Keratinocyte (primary cell): ENCODE measurements at regions not wholly inside any gene's neighbourhood (a gene's known extent, or its start where the extent isn't known, plus 50 kb on each side); places are given as distances from the start of the nearest gene placed in this dataset.

Experiments
- DNase-seq: peaks from one replicate; pipeline ENCODE4 v3.0.0-alpha.2; 2011; ENCODE audit warnings: low read depth, missing footprints, low spot score
- FAIRE-seq: peaks from 2 replicates; lab custom pipeline; 2011; peaks lifted over from hg19 to GRCh38; lab: Jason Lieb, UNC
- H2AFZ ChIP-seq: 2 replicates; pipeline ENCODE4 v1.6.0; 2012; ENCODE audit warnings: low read length, control low read depth, inconsistent platforms; ENCODE audit not compliant: control insufficient read depth
- H3K27ac ChIP-seq: 2 replicates; pipeline ENCODE4 v1.5.1; 2011; ENCODE audit warnings: low read length; ENCODE audit not compliant: control insufficient read depth, insufficient read depth
- H3K27me3 ChIP-seq: 3 replicates; pipeline ENCODE4 v1.6.0; 2011; ENCODE audit warnings: low read length; ENCODE audit not compliant: control insufficient read depth, insufficient read depth; ENCODE audit errors: extremely low read depth
- H3K36me3 ChIP-seq, 2 experiments: 2 replicates in 1 of 2; 3 replicates in 1 of 2; pipeline ENCODE4 v1.5.1; 2011; ENCODE audit warnings: low read length in 2 of 2, mild to moderate bottlenecking in 1 of 2; ENCODE audit not compliant: control insufficient read depth in 2 of 2, insufficient read depth in 2 of 2; ENCODE audit errors: extremely low read depth in 1 of 2
- H3K4me1 ChIP-seq: 3 replicates; pipeline ENCODE4 v1.5.1; 2011; ENCODE audit warnings: low read length; ENCODE audit not compliant: control insufficient read depth, insufficient read depth; ENCODE audit errors: extremely low read depth
- H3K4me2 ChIP-seq: 3 replicates; pipeline ENCODE4 v1.6.0; 2011; ENCODE audit warnings: low read depth, low read length; ENCODE audit not compliant: control insufficient read depth, insufficient read depth; ENCODE audit errors: extremely low read depth
- H3K4me3 ChIP-seq, 3 experiments: fragments of 200-600 bp in 1 of 3; sonication (generic) in 1 of 3; 2 replicates in 2 of 3; 3 replicates in 1 of 3; pipeline ENCODE4 v1.5.1; 2011 to 2016; ENCODE audit warnings: low read length in 3 of 3, mild to moderate bottlenecking in 3 of 3, control low read depth in 2 of 3, inconsistent platforms in 1 of 3, low read depth in 1 of 3, mixed read lengths in 1 of 3, mixed run types in 1 of 3, moderate library complexity in 1 of 3; ENCODE audit not compliant: control insufficient read depth in 2 of 3, insufficient read depth in 2 of 3; ENCODE audit errors: extremely low read depth in 1 of 3
- H3K79me2 ChIP-seq: 2 replicates; pipeline ENCODE4 v1.6.0; 2012; ENCODE audit warnings: low read length; ENCODE audit not compliant: control insufficient read depth, insufficient read depth
- H3K9ac ChIP-seq: 3 replicates; pipeline ENCODE4 v1.6.0; 2011; ENCODE audit warnings: low read length; ENCODE audit not compliant: control insufficient read depth, insufficient read depth; ENCODE audit errors: extremely low read depth
- H3K9me1 ChIP-seq: 3 replicates; pipeline ENCODE4 v1.6.0; 2011; ENCODE audit warnings: low read length; ENCODE audit not compliant: control insufficient read depth, insufficient read depth; ENCODE audit errors: extremely low read depth
- H3K9me3 ChIP-seq: 2 replicates; pipeline ENCODE4 v1.5.1; 2012; ENCODE audit warnings: low read depth, low read length; ENCODE audit not compliant: control insufficient read depth
- H4K20me1 ChIP-seq: 3 replicates; pipeline ENCODE4 v1.6.0; 2011; ENCODE audit warnings: low read length; ENCODE audit not compliant: control insufficient read depth, insufficient read depth; ENCODE audit errors: extremely low read depth
- EZH2 ChIP-seq: IDR thresholded peaks from one replicate; pipeline ENCODE4 v1.6.1; 2012; ENCODE audit warnings: inconsistent platforms, mild to moderate bottlenecking, low read length, moderate library complexity
- dilution Hi-C: fragments of 300-500 bp; cut with MboI; formaldehyde crosslinking; loops from one replicate; pipeline ENCODE4 v1.7.0; 2020; ENCODE audit warnings: low sequenced_read_pairs; ENCODE audit not compliant: extremely low pct_ligation_motif_present
- TF ChIP-seq, protein P1 (sequence below), 3 experiments: IDR thresholded peaks in 1 of 3; conservative IDR thresholded peaks in 1 of 3; optimal IDR thresholded peaks in 1 of 3; 2 replicates in 2 of 3; 3 replicates in 1 of 3; pipeline versions ENCODE3 to v1.5.1; 2011; ENCODE audit warnings: low read length in 3 of 3, mild to moderate bottlenecking in 3 of 3, moderate library complexity in 2 of 3, control low read depth in 1 of 3, inconsistent platforms in 1 of 3; ENCODE audit not compliant: insufficient read depth in 2 of 3; ENCODE audit errors: extremely low read depth in 1 of 3

GRCh38 chr3:177314897-177315296 lies 117.6 kb upstream of the TBL1XR1 start:
- no peaks in the 10 kb centered on the region for H3K9me1 ChIP-seq
- TF ChIP-seq, protein P1, sequence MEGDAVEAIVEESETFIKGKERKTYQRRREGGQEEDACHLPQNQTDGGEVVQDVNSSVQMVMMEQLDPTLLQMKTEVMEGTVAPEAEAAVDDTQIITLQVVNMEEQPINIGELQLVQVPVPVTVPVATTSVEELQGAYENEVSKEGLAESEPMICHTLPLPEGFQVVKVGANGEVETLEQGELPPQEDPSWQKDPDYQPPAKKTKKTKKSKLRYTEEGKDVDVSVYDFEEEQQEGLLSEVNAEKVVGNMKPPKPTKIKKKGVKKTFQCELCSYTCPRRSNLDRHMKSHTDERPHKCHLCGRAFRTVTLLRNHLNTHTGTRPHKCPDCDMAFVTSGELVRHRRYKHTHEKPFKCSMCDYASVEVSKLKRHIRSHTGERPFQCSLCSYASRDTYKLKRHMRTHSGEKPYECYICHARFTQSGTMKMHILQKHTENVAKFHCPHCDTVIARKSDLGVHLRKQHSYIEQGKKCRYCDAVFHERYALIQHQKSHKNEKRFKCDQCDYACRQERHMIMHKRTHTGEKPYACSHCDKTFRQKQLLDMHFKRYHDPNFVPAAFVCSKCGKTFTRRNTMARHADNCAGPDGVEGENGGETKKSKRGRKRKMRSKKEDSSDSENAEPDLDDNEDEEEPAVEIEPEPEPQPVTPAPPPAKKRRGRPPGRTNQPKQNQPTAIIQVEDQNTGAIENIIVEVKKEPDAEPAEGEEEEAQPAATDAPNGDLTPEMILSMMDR (optimal IDR thresholded peaks at IDR 0.05 in 1 of 3, IDR thresholded peaks at IDR 0.05 in 1 of 3, conservative IDR thresholded peaks at IDR 0.05 in 1 of 3; ENCODE audit: extremely low read depth in 1 of 3, insufficient read depth in 2 of 3, low read length in 3 of 3), result no peak
- no peak for TF ChIP-seq EZH2
- no peak for DNase-seq
- dilution Hi-C loops, result no loop called here
- no peaks in the 10 kb centered on the region for H3K79me2 ChIP-seq
- no peaks in the 10 kb centered on the region for H3K27me3 ChIP-seq
- no peaks in the 10 kb centered on the region for H4K20me1 ChIP-seq
- no peaks in the 10 kb centered on the region for H3K4me1 ChIP-seq
- no peak overlapping the region for H2AFZ ChIP-seq
- H3K4me3 ChIP-seq, result no peak overlapping the region
- no peak overlapping the region for H3K27ac ChIP-seq
- H3K36me3 ChIP-seq, result no peaks in the 10 kb centered on the region
- FAIRE-seq, result no peak
- no peaks in the 10 kb centered on the region for H3K9me3 ChIP-seq
- no peak overlapping the region for H3K9ac ChIP-seq
- H3K4me2 ChIP-seq, result no peak overlapping the region

- H3K9ac ChIP-seq, result no peak overlapping the region
- TF ChIP-seq, protein P1 (optimal IDR thresholded peaks at IDR 0.05 in 1 of 3, IDR thresholded peaks at IDR 0.05 in 1 of 3, conservative IDR thresholded peaks at IDR 0.05 in 1 of 3; ENCODE audit: extremely low read depth in 1 of 3, insufficient read depth in 2 of 3, low read length in 3 of 3), result no peak
- no peak for TF ChIP-seq EZH2
- no peak for DNase-seq
- H3K9me3 ChIP-seq, result no peaks in the 10 kb centered on the region
- no peaks in the 10 kb centered on the region for H3K9me1 ChIP-seq
- H3K4me3 ChIP-seq, result no peak overlapping the region
- no peak overlapping the region for H3K4me2 ChIP-seq
- FAIRE-seq, result no peak
- H3K27me3 ChIP-seq, result no peaks in the 10 kb centered on the region
- no peak overlapping the region for H3K27ac ChIP-seq
- no peak overlapping the region for H2AFZ ChIP-seq
- H4K20me1 ChIP-seq, result no peaks in the 10 kb centered on the region
- H3K4me1 ChIP-seq, result no peaks in the 10 kb centered on the region
- dilution Hi-C loops, result no loop called here
- H3K36me3 ChIP-seq, result no peaks in the 10 kb centered on the region
- H3K79me2 ChIP-seq, result no peaks in the 10 kb centered on the region
Observed at GRCh38 chr3:177317247-177317646, 120.0 kb upstream of the TBL1XR1 start.
